Progenitor cell of endocrine pancreas (in vitro differentiated cells): ENCODE measurements at regions not wholly inside any gene's neighbourhood (a gene's known extent, or its start where the extent isn't known, plus 50 kb on each side); places are given as distances from the start of the nearest gene placed in this dataset.

ENCODE experiments used
- DNase-seq: peaks from one replicate; pipeline ENCODE4 v3.0.0; 2021; ENCODE audit warnings: low spot score; ENCODE audit not compliant: unreplicated experiment
- H3K27ac Mint-ChIP-seq: 2 replicates; pipeline ENCODE4 v1.8.0; 2021; ENCODE audit warnings: mild to moderate bottlenecking, moderate library complexity, mixed read lengths
- H3K27me3 Mint-ChIP-seq: 2 replicates; pipeline ENCODE4 v1.8.0; 2021; ENCODE audit warnings: mixed read lengths
- H3K36me3 Mint-ChIP-seq: 2 replicates; pipeline ENCODE4 v1.8.0; 2022; ENCODE audit warnings: mixed read lengths; ENCODE audit not compliant: insufficient read depth
- H3K4me1 Mint-ChIP-seq: 2 replicates; pipeline ENCODE4 v1.8.0; 2021; ENCODE audit warnings: low read depth, mixed read lengths
- H3K4me3 Mint-ChIP-seq: 2 replicates; pipeline ENCODE4 v1.8.0; 2021; ENCODE audit warnings: low read depth, mild to moderate bottlenecking, moderate library complexity, mixed read lengths
- H3K9me3 Mint-ChIP-seq: 2 replicates; pipeline ENCODE4 v1.8.0; 2021; ENCODE audit warnings: low read depth, mixed read lengths
- TF ChIP-seq, protein P1 (sequence below): fragments of 200-600 bp; sonication (generic); IDR thresholded peaks from one replicate; pipeline ENCODE4 v1.5.0; 2021; ENCODE audit warnings: antibody characterized with exemption, mild to moderate bottlenecking; ENCODE audit not compliant: unreplicated experiment

DNA sequence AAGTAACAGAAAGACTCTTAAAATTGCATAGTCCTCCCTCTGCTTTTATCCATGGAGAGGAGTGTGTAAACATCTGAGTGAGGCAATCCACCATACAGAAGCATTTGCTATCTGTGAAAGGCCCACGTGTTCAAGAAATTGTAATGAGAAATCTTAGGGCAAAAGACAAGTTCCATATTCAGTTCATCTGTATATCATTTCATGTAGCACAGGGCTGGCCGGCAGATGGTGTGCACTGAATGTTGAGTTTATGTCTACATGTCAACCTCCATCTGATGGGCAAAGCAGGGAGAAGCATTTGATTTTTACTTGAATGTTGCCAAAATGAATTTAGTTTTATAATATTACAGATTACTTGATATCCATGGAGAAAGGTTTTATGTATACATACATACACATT lies 179.5 kb upstream of the RAD23B start:
- H3K36me3 Mint-ChIP-seq = no peaks in the 10 kb centered on the region
- H3K4me3 Mint-ChIP-seq = no peak overlapping the region
- H3K9me3 Mint-ChIP-seq = no peaks in the 10 kb centered on the region
- TF ChIP-seq, protein P1, sequence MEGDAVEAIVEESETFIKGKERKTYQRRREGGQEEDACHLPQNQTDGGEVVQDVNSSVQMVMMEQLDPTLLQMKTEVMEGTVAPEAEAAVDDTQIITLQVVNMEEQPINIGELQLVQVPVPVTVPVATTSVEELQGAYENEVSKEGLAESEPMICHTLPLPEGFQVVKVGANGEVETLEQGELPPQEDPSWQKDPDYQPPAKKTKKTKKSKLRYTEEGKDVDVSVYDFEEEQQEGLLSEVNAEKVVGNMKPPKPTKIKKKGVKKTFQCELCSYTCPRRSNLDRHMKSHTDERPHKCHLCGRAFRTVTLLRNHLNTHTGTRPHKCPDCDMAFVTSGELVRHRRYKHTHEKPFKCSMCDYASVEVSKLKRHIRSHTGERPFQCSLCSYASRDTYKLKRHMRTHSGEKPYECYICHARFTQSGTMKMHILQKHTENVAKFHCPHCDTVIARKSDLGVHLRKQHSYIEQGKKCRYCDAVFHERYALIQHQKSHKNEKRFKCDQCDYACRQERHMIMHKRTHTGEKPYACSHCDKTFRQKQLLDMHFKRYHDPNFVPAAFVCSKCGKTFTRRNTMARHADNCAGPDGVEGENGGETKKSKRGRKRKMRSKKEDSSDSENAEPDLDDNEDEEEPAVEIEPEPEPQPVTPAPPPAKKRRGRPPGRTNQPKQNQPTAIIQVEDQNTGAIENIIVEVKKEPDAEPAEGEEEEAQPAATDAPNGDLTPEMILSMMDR = no peak
- no peak for DNase-seq
- no peak overlapping the region for H3K27ac Mint-ChIP-seq
- no peaks in the 10 kb centered on the region for H3K4me1 Mint-ChIP-seq
- H3K27me3 Mint-ChIP-seq = peaks cover 10% of the 10 kb centered on the region

GRCh38 chr9:107105784-107106183 lies 177.3 kb upstream of the RAD23B start:
- Mint-ChIP-seq H3K9me3 (no peaks in the 10 kb centered on the region), H3K36me3 (no peaks in the 10 kb centered on the region), H3K27ac (no peak overlapping the region), H3K27me3 (peaks cover 21% of the 10 kb centered on the region), H3K4me3 (no peak overlapping the region), H3K4me1 (no peaks in the 10 kb centered on the region)
- DNase-seq = no peak
- TF ChIP-seq, protein P1 = no peak

DNA sequence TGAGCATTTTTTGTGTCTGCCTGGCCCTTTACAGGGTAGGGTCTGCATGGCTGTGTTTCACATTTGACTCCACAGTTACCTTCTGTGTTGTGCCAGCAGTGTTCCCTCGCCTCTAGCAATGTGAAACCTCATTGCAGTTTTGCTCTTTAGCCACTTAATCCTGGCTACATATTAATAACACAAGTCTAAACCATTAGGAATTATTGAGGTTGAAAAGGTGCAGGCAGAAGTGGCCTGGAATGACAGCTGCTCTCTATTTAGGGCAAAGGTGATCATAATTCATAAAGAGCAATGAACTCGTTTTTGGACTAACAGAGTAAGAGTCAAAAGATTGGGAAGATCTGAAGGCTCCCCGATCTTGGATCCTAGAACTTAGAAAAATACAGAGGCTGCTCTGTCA lies 176.7 kb upstream of the RAD23B start:
- H3K27me3 Mint-ChIP-seq = peaks cover 21% of the 10 kb centered on the region
- H3K27ac Mint-ChIP-seq = no peak overlapping the region
- TF ChIP-seq, protein P1 = no peak
- DNase-seq = no peak
- H3K4me3 Mint-ChIP-seq = no peak overlapping the region
- no peaks in the 10 kb centered on the region for H3K36me3 Mint-ChIP-seq
- H3K4me1 Mint-ChIP-seq = no peaks in the 10 kb centered on the region
- H3K9me3 Mint-ChIP-seq = no peaks in the 10 kb centered on the region

DNA sequence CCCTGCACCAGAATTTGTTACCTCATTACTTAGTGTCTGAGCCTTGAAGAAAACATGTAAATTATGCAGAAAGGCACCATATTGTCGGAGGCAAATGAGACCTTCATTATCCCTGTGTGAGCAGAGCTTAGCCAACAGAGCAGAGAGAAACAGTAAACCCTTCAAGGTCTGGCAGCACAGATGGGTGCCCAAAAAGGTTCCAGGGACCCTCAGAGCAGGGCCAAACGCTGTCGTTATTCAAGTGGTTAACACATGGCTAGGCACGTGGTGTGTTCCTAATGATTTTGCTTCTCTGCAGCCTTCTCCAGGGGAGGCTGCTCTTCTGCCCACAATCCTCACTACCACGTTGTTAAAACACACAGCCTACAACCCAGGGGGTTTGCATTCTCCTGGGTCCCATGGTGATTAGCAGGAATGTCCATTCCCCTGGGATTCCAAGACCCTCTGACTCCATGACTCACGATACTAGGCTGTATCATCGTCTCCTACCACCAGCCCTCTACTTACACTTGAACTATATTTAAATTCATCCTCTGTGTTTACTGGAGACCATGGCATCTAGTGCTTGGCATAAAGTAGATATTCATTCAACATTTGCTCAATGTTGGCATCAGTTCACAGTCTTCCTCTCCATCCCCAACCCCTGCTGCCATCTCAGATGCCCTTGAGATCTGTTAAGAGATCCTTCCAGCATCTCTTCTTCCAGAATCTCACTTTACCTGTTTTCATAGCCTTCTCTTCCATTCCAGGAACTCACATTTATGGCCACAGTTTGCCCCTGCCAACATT lies 174.5 kb upstream of the RAD23B start:
- Mint-ChIP-seq H3K4me1 (no peaks in the 10 kb centered on the region), H3K27me3 (peaks cover 28% of the 10 kb centered on the region), H3K36me3 (no peaks in the 10 kb centered on the region), H3K27ac (no peak overlapping the region), H3K9me3 (no peaks in the 10 kb centered on the region), H3K4me3 (no peak overlapping the region)
- DNase-seq = no peak
- TF ChIP-seq, protein P1 = no peak

DNA sequence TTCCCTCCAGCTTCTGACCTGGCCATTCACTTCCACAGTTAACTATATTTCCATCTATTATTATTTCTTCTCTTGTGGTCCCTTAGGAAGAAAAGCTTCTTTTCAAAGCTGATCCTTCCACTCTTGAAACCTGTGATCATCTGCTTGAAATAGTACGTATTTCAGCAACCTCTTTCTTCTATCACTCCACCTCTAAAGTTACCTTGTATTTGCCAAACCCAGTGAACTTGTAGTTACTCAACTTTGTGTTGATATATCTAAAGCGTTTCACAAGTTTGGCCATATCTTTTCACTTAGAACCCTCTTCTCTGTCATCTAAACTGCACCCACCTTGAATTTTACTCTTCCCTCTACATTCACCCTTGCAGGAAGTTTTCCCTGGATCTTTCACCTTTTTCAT lies 173.8 kb upstream of the RAD23B start:
- TF ChIP-seq, protein P1 = no peak
- Mint-ChIP-seq H3K4me3 (no peak overlapping the region), H3K27me3 (peaks cover 31% of the 10 kb centered on the region), H3K27ac (no peak overlapping the region), H3K36me3 (no peaks in the 10 kb centered on the region), H3K4me1 (no peaks in the 10 kb centered on the region), H3K9me3 (no peaks in the 10 kb centered on the region)
- DNase-seq = no peak
